GM12878 (cell line): ENCODE measurements at regions not wholly inside any gene's neighbourhood (a gene's known extent, or its start where the extent isn't known, plus 50 kb on each side); places are given as distances from the start of the nearest gene placed in this dataset.
A peak's percentile ranks its signal among the peaks of the same experiment; 100 is the strongest.

ENCODE experiments used
- ATAC-seq: fragments of 200-7000 bp; cut with Tn5 transposase; 3 replicates; pipeline ENCODE4 v1.9.1; 2020; ENCODE audit warnings: mild to moderate bottlenecking, moderate library complexity
- BruUV-seq: library from RNA; stranded (reverse); fragments of 400-500 nt; replicated peaks from 2 replicates; lab custom pipeline; 2021; lab: Mats Ljungman, UMichigan
- CTCF ChIA-PET: fragments of 300-600 bp; sonication (Branson Sonifier 250); formaldehyde crosslinking; extraction: SDS; loops from one replicate; lab custom pipeline; 2021; ENCODE audit warnings: inconsistent platforms; lab: Yijun Ruan, JAX
- POLR2A ChIA-PET: fragments of 350-600 bp; formaldehyde crosslinking; extraction: SDS; loops from one replicate; lab custom pipeline; 2021; ENCODE audit warnings: inconsistent platforms; lab: Charles Lee
- RAD21 ChIA-PET: fragments of 300-600 bp; sonication (Branson Sonifier 250); formaldehyde crosslinking; loops from one replicate; lab custom pipeline; 2023; ENCODE audit warnings: antibody characterized with exemption; ENCODE audit not compliant: unreplicated experiment; lab: Charles Lee
- SMC1A ChIA-PET: fragments of 300-600 bp; sonication (Branson Sonifier 250); formaldehyde crosslinking; loops from one replicate; lab custom pipeline; 2023; ENCODE audit not compliant: unreplicated experiment, uncharacterized antibody; lab: Charles Lee
- DNase-seq: peaks from one replicate; pipeline ENCODE4 v3.0.0-alpha.2; 2011; ENCODE audit warnings: low read depth, low spot score
- FAIRE-seq: peaks from 3 replicates; lab custom pipeline; 2011; peaks lifted over from hg19 to GRCh38; lab: Jason Lieb, UNC
- H2AFZ ChIP-seq: 2 replicates; pipeline ENCODE4 v1.6.0; 2011; ENCODE audit warnings: low read depth, low read length, control low read depth; ENCODE audit not compliant: control insufficient read depth
- H3K27ac ChIP-seq: 2 replicates; pipeline ENCODE4 v1.5.1; 2011; ENCODE audit warnings: control low read depth; ENCODE audit not compliant: control insufficient read depth, insufficient read depth
- H3K27me3 ChIP-seq, 2 experiments: replicated peaks in 1 of 2; 2 replicates each; pipeline versions ENCODE4 v1.6.0 to v1.6.1; 2011; ENCODE audit warnings: low read length in 1 of 2; ENCODE audit not compliant: control insufficient read depth in 2 of 2, insufficient read depth in 2 of 2
- H3K36me3 ChIP-seq, 2 experiments: 2 replicates each; pipeline ENCODE4 v1.5.1; 2011; ENCODE audit warnings: low read length in 1 of 2; ENCODE audit not compliant: control insufficient read depth in 2 of 2, insufficient read depth in 2 of 2
- H3K4me1 ChIP-seq: 2 replicates; pipeline ENCODE4 v1.6.1; 2011; ENCODE audit warnings: mild to moderate bottlenecking, low read length, moderate library complexity, mixed read lengths; ENCODE audit not compliant: control insufficient read depth, insufficient read depth
- H3K4me2 ChIP-seq: 2 replicates; pipeline ENCODE4 v1.6.0; 2011; ENCODE audit warnings: control low read depth; ENCODE audit not compliant: control insufficient read depth, insufficient read depth
- H3K4me3 ChIP-seq: fragments of 200-600 bp; sonication (generic); 2 replicates; pipeline ENCODE4 v1.5.1; 2016
- H3K79me2 ChIP-seq: 2 replicates; pipeline ENCODE4 v1.6.0; 2011; ENCODE audit warnings: low read length; ENCODE audit not compliant: control insufficient read depth, insufficient read depth
- H3K9ac ChIP-seq: 2 replicates; pipeline ENCODE4 v1.8.0; 2011; ENCODE audit warnings: low read length, control low read depth, mixed read lengths; ENCODE audit not compliant: control insufficient read depth, insufficient read depth
- H3K9me3 ChIP-seq: replicated peaks from 3 replicates; pipeline ENCODE4 v1.5.1; 2011; ENCODE audit warnings: mild to moderate bottlenecking, low read length; ENCODE audit not compliant: control insufficient read depth, insufficient read depth
- H4K20me1 ChIP-seq: 2 replicates; pipeline ENCODE4 v1.6.0; 2011; ENCODE audit not compliant: control insufficient read depth, insufficient read depth
- CBX5 ChIP-seq: sonication (generic); IDR thresholded peaks from 2 replicates; pipeline ENCODE4 v1.6.1; 2016; ENCODE audit warnings: low read depth, moderate library complexity, mild to moderate bottlenecking, inconsistent platforms
- EP300 ChIP-seq, 2 experiments: fragments of 150-350 bp in 1 of 2; IDR thresholded peaks; 2 replicates each; pipeline ENCODE4 v1.6.1; 2011 to 2012; ENCODE audit warnings: low read depth in 2 of 2, low read length in 2 of 2, borderline replicate concordance in 1 of 2, improper control_type of control experiment in 1 of 2, inconsistent platforms in 1 of 2; ENCODE audit not compliant: control insufficient read depth in 1 of 2
- HSF1 ChIP-seq: fragments of 150-350 bp; IDR thresholded peaks from 2 replicates; pipeline ENCODE4 v1.6.1; 2014; ENCODE audit warnings: mild to moderate bottlenecking, low read depth, low read length
- MAX ChIP-seq: IDR thresholded peaks from 2 replicates; pipeline ENCODE4 v1.6.1; 2012; ENCODE audit warnings: low read depth, low read length, improper control_type of control experiment
- MTA2 ChIP-seq: fragments of 450-650 bp; IDR thresholded peaks from 2 replicates; pipeline ENCODE4 v1.6.1; 2016; ENCODE audit warnings: low read depth, mild to moderate bottlenecking, moderate library complexity
- NBN ChIP-seq: fragments of 450-650 bp; IDR thresholded peaks from 2 replicates; pipeline ENCODE4 v1.6.1; 2016
- NFYB ChIP-seq: IDR thresholded peaks from 2 replicates; pipeline ENCODE4 v1.6.1; 2011; ENCODE audit warnings: low read depth, mild to moderate bottlenecking, low read length, improper control_type of control experiment, moderate library complexity; ENCODE audit not compliant: insufficient read depth
- NKRF ChIP-seq: fragments of 450-650 bp; conservative IDR thresholded peaks from 2 replicates; pipeline ENCODE4 v1.6.1; 2017; ENCODE audit warnings: mild to moderate bottlenecking, moderate library complexity
- NRF1 ChIP-seq: conservative IDR thresholded peaks from 2 replicates; pipeline ENCODE4 v1.6.1; 2011; ENCODE audit warnings: mild to moderate bottlenecking, low read depth, low read length, improper control_type of control experiment
- PAX8 ChIP-seq: fragments of 450-650 bp; IDR thresholded peaks from 2 replicates; pipeline ENCODE4 v1.6.1; 2017; ENCODE audit warnings: mild to moderate bottlenecking, moderate library complexity
- SPI1 ChIP-seq: IDR thresholded peaks from 2 replicates; pipeline ENCODE4 v1.6.1; 2011; ENCODE audit warnings: low read depth, mild to moderate bottlenecking, low read length, moderate library complexity, borderline replicate concordance; ENCODE audit not compliant: insufficient read depth
- TCF7 ChIP-seq: IDR thresholded peaks from 2 replicates; pipeline ENCODE4 v1.6.1; 2014; ENCODE audit warnings: antibody characterized with exemption, borderline replicate concordance
- WGBS: methylation state at CpG from one replicate; pipeline ENCODE4 v1.1.6; 2016; ENCODE audit warnings: low lambda C conversion rate; ENCODE audit not compliant: insufficient replicate concordance, insufficient coverage; ENCODE audit errors: missing lambda C conversion rate; 5-methylcytosine and 5-hydroxymethylcytosine counted together
- in situ Hi-C: fragments of 300-500 bp; cut with MboI; formaldehyde crosslinking; loops from 9 replicates; pipeline ENCODE4 v1.14.3; 2018; ENCODE audit warnings: mixed read lengths
- intact Hi-C: fragments of 100-400 bp; cut with micrococcal nuclease; formaldehyde crosslinking; loops from one replicate; pipeline ENCODE4 v1.14.2; 2022; ENCODE audit not compliant: unreplicated experiment
- TF ChIP-seq, protein P1 (sequence below): IDR thresholded peaks from 2 replicates; pipeline ENCODE4 v1.6.1; 2011; ENCODE audit warnings: borderline replicate concordance, low read depth, mild to moderate bottlenecking, moderate library complexity, low read length; ENCODE audit not compliant: insufficient read depth, poor library complexity, severe bottlenecking

GRCh38 chr2:150051004-150051403 lies 436.5 kb downstream of the RND3 start:
- no peaks in the 10 kb centered on the region for H3K9me3 ChIP-seq
- in situ Hi-C loops: no loop called here
- intact Hi-C loops: no loop called here
- H2AFZ ChIP-seq: no peak overlapping the region
- DNase-seq: no peak
- no peaks in the 10 kb centered on the region for H3K79me2 ChIP-seq
- no peaks in the 10 kb centered on the region for H3K27me3 ChIP-seq
- no peak overlapping the region for H3K4me3 ChIP-seq
- no peak for FAIRE-seq
- H3K27ac ChIP-seq: no peak overlapping the region
- peak; percentile 45; the same call in 1 of the 2 replicates for TF ChIP-seq MTA2
- TF ChIP-seq SPI1: peak; percentile 64; the same call in 1 of the 2 replicates
- TF ChIP-seq NBN: no peak
- H3K9ac ChIP-seq: no peak overlapping the region
- no peaks in the 10 kb centered on the region for H4K20me1 ChIP-seq
- ATAC-seq: peak; percentile 83
- BruUV-seq: no TSS peak
- H3K36me3 ChIP-seq: no peaks in the 10 kb centered on the region
- SMC1A ChIA-PET: no interaction called here
- RAD21 ChIA-PET: no interaction called here
- CTCF ChIA-PET: no interaction called here
- H3K4me1 ChIP-seq: no peaks in the 10 kb centered on the region
- H3K4me2 ChIP-seq: no peak overlapping the region
- POLR2A ChIA-PET: no interaction called here

GRCh38 chr2:150050036-150050435 lies 437.4 kb downstream of the RND3 start:
- Histone ChIP-seq H3K36me3 (no peaks in the 10 kb centered on the region), H3K4me2 (no peak overlapping the region), H2AFZ (no peak overlapping the region), H3K4me1 (no peaks in the 10 kb centered on the region), H3K79me2 (no peaks in the 10 kb centered on the region), H3K4me3 (no peak overlapping the region), H3K9me3 (no peaks in the 10 kb centered on the region), H3K27me3 (no peaks in the 10 kb centered on the region), H3K9ac (no peak overlapping the region), H3K27ac (no peak overlapping the region), H4K20me1 (no peaks in the 10 kb centered on the region)
- ATAC-seq: no peak
- ChIA-PET POLR2A (no interaction called here), CTCF (no interaction called here), RAD21 (no interaction called here), SMC1A (no interaction called here)
- BruUV-seq: no TSS peak
- FAIRE-seq: no peak
- in situ Hi-C loops: no loop called here
- 27% methylated on average over 5 of the region's 5 CpGs for WGBS
- no peak for DNase-seq
- intact Hi-C loops: no loop called here
- TF ChIP-seq NRF1: no peak
- no peak for TF ChIP-seq NFYB
- TF ChIP-seq HSF1: no peak
- no peak for TF ChIP-seq MTA2
- no peak for TF ChIP-seq MAX
- no peak for TF ChIP-seq EP300 (IDR thresholded peaks at IDR 0.05; ENCODE audit: borderline replicate concordance in 1 of 2, control insufficient read depth in 1 of 2, low read depth in 2 of 2, low read length in 2 of 2)
- no peak for TF ChIP-seq CBX5
- TF ChIP-seq, protein P1, sequence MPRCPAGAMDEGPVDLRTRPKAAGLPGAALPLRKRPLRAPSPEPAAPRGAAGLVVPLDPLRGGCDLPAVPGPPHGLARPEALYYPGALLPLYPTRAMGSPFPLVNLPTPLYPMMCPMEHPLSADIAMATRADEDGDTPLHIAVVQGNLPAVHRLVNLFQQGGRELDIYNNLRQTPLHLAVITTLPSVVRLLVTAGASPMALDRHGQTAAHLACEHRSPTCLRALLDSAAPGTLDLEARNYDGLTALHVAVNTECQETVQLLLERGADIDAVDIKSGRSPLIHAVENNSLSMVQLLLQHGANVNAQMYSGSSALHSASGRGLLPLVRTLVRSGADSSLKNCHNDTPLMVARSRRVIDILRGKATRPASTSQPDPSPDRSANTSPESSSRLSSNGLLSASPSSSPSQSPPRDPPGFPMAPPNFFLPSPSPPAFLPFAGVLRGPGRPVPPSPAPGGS: no peak
- TF ChIP-seq PAX8: no peak
- no peak for TF ChIP-seq NKRF
- no peak for TF ChIP-seq TCF7
